ENCODE measurements at regions not wholly inside any gene's neighbourhood (a gene's known extent, or its start where the extent isn't known, plus 50 kb on each side); places are given as distances from the start of the nearest gene placed in this dataset.

- TF ChIP-seq, protein P1, sequence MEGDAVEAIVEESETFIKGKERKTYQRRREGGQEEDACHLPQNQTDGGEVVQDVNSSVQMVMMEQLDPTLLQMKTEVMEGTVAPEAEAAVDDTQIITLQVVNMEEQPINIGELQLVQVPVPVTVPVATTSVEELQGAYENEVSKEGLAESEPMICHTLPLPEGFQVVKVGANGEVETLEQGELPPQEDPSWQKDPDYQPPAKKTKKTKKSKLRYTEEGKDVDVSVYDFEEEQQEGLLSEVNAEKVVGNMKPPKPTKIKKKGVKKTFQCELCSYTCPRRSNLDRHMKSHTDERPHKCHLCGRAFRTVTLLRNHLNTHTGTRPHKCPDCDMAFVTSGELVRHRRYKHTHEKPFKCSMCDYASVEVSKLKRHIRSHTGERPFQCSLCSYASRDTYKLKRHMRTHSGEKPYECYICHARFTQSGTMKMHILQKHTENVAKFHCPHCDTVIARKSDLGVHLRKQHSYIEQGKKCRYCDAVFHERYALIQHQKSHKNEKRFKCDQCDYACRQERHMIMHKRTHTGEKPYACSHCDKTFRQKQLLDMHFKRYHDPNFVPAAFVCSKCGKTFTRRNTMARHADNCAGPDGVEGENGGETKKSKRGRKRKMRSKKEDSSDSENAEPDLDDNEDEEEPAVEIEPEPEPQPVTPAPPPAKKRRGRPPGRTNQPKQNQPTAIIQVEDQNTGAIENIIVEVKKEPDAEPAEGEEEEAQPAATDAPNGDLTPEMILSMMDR (conservative IDR thresholded peaks at IDR 0.05 in 1 of 2, IDR thresholded peaks at IDR 0.05 in 1 of 2; ENCODE audit: low read depth in 1 of 2, low read length in 2 of 2): no peak
- TF ChIP-seq EZH2 (IDR thresholded peaks at IDR 0.05; ENCODE audit: low read length, missing control alignments): no peak
Observed at GRCh38 chr2:200223205-200223784, 83.2 kb upstream of the SPATS2L start.

All from fibroblast of lung (primary cell).